Right lobe of liver (tissue), 6 donors: ENCODE measurements at regions not wholly inside any gene's neighbourhood (a gene's known extent, or its start where the extent isn't known, plus 50 kb on each side); places are given as distances from the start of the nearest gene placed in this dataset.
A peak's percentile ranks its signal among the peaks of the same experiment; 100 is the strongest.

Source experiments
- ATAC-seq, 4 donors: fragments of 200-7000 bp; cut with Tn5 transposase; one replicate each; pipeline ENCODE4 v1.9.1; 2020; ENCODE audit warnings: mild to moderate bottlenecking in 4 of 4, moderate library complexity in 4 of 4
- DNase-seq, 3 donors: peaks; one replicate each; pipeline ENCODE4 v3.0.0-alpha.2; 2020
- H3K27ac ChIP-seq, 3 donors: fragments of 200-600 bp; one replicate each; pipeline ENCODE4 v1.8.0; 2022
- H3K27me3 ChIP-seq, 2 donors: fragments of 200-600 bp; one replicate each; pipeline ENCODE4 v1.8.0; 2022
- H3K36me3 ChIP-seq, 4 donors: fragments of 200-600 bp; sonication (generic) in 1 of 4; one replicate each; pipeline versions ENCODE4 v1.5.1 to v1.8.0; 2017 to 2022; ENCODE audit warnings: control low read depth in 1 of 4
- H3K4me1 ChIP-seq, 4 donors: fragments of 200-600 bp; sonication (generic) in 1 of 4; one replicate each; pipeline versions ENCODE4 v1.5.1 to v1.8.0; 2017 to 2022; ENCODE audit warnings: control low read depth in 1 of 4
- H3K4me3 ChIP-seq, 3 donors: fragments of 200-600 bp; one replicate each; pipeline ENCODE4 v1.8.0; 2022
- H3K9me3 ChIP-seq, 4 donors: fragments of 200-600 bp; sonication (generic) in 1 of 4; one replicate each; pipeline versions ENCODE4 v1.5.1 to v1.8.0; 2017 to 2022; ENCODE audit warnings: control low read depth in 1 of 4
- CTCF ChIP-seq, 4 donors: fragments of 200-600 bp in 3 of 4; fragments of 450-650 bp in 1 of 4; IDR thresholded peaks; one replicate each; pipeline versions ENCODE4 v1.5.1 to v1.8.0; 2016 to 2022; ENCODE audit warnings: antibody characterized with exemption in 4 of 4, mild to moderate bottlenecking in 2 of 4
- POLR2A ChIP-seq: fragments of 450-650 bp; IDR thresholded peaks from one replicate; pipeline ENCODE4 v1.6.1; 2017; ENCODE audit warnings: antibody characterized with exemption, mild to moderate bottlenecking
- WGBS: methylation state at CpG from one replicate; pipeline ENCODE4 v1.1.6; 2018; ENCODE audit warnings: low coverage, low lambda C conversion rate; ENCODE audit not compliant: insufficient coverage; ENCODE audit errors: missing lambda C conversion rate; 5-methylcytosine and 5-hydroxymethylcytosine counted together
- intact Hi-C, 2 donors: fragments of 100-400 bp; cut with DNase I; formaldehyde crosslinking; loops; one replicate each; pipeline versions ENCODE4 v1.11.2 to v1.14.1; 2022
- donor health status: DM: no; HTN: yes; CAD: no.
- donor health status: DM: no; HTN: no; CAD: no.
- donor health status: DM: no; HTN: no; CAD: no.
- donor health status: DM: no; HTN: yes; CAD: no.
- donor health status: DM: no; HTN: yes; CAD: no.

GRCh38 chr1:10912441-10912840 is 100.0 kb upstream of the TARDBP start:
- no peaks in the 10 kb centered on the region for H3K9me3 ChIP-seq
- DNase-seq (peak in 1 of 3 donors; percentile 28), ATAC-seq (no peak)
- H3K4me1 ChIP-seq = no peaks in the 10 kb centered on the region
- no peak for TF ChIP-seq POLR2A
- no peak for TF ChIP-seq CTCF (IDR thresholded peaks at IDR 0.05)
- intact Hi-C loops = no loop called here
- no peak overlapping the region for H3K4me3 ChIP-seq
- H3K36me3 ChIP-seq = no peaks in the 10 kb centered on the region
- no peaks in the 10 kb centered on the region for H3K27me3 ChIP-seq
- no peak overlapping the region for H3K27ac ChIP-seq
- 30% methylated on average over 2 of the region's 17 CpGs for WGBS

- DNase-seq = peak in 1 of 3 donors; percentile 29
- TF ChIP-seq POLR2A (no peak), CTCF (IDR thresholded peaks at IDR 0.05) (no peak)
- Histone ChIP-seq H3K27me3 (no peaks in the 10 kb centered on the region), H3K27ac (no peak overlapping the region), H3K9me3 (no peaks in the 10 kb centered on the region), H3K36me3 (no peaks in the 10 kb centered on the region), H3K4me1 (no peaks in the 10 kb centered on the region), H3K4me3 (no peak overlapping the region)
- intact Hi-C loops = no loop called here
- no CpG with 5 or more reads among the region's 5 CpGs for WGBS
- no peak for ATAC-seq
Measured at GRCh38 chr1:10914056-10914455, 98.4 kb upstream of the TARDBP start.

GRCh38 chr1:10915594-10915993 is 96.9 kb upstream of the TARDBP start:
- no peak for ATAC-seq

GRCh38 chr1:10916311-10916710 is 96.1 kb upstream of the TARDBP start:
- TF ChIP-seq CTCF (IDR thresholded peaks at IDR 0.05) (no peak), POLR2A (no peak)
- H3K36me3 ChIP-seq = no peaks in the 10 kb centered on the region
- intact Hi-C loops = no loop called here
- DNase-seq (peak in 1 of 3 donors; percentile 16), ATAC-seq (no peak)
- H3K27me3 ChIP-seq = no peaks in the 10 kb centered on the region
- no peaks in the 10 kb centered on the region for H3K9me3 ChIP-seq
- H3K4me1 ChIP-seq = no peaks in the 10 kb centered on the region
- 40% methylated on average over 1 of the region's 5 CpGs for WGBS
- no peak overlapping the region for H3K27ac ChIP-seq
- no peak overlapping the region for H3K4me3 ChIP-seq

More at GRCh38 chr1:10915594-10915993, 96.9 kb upstream of the TARDBP start:
- intact Hi-C loops = no loop called here
- H3K4me3 ChIP-seq = no peak overlapping the region
- no peaks in the 10 kb centered on the region for H3K9me3 ChIP-seq
- H3K27ac ChIP-seq = no peak overlapping the region
- H3K4me1 ChIP-seq = no peaks in the 10 kb centered on the region
- peak in 1 of 3 donors; percentile 36 for DNase-seq
- TF ChIP-seq POLR2A (no peak), CTCF (IDR thresholded peaks at IDR 0.05) (no peak)
- H3K36me3 ChIP-seq = no peaks in the 10 kb centered on the region
- no peaks in the 10 kb centered on the region for H3K27me3 ChIP-seq
- no CpG with 5 or more reads among the region's 8 CpGs for WGBS

- Histone ChIP-seq H3K9me3 (no peaks in the 10 kb centered on the region), H3K27ac (no peak overlapping the region), H3K36me3 (no peaks in the 10 kb centered on the region), H3K4me3 (no peak overlapping the region), H3K4me1 (no peaks in the 10 kb centered on the region), H3K27me3 (no peaks in the 10 kb centered on the region)
- DNase-seq (peak in 1 of 3 donors; percentile 14), ATAC-seq (no peak)
- 56% methylated on average over 10 of the region's 10 CpGs for WGBS
- TF ChIP-seq POLR2A (no peak), CTCF (IDR thresholded peaks at IDR 0.05) (no peak)
- intact Hi-C loops = no loop called here
Measured at GRCh38 chr1:10916991-10917390, 95.5 kb upstream of the TARDBP start.
